HG03196 (cell line): ENCODE measurements at regions not wholly inside any gene's neighbourhood (a gene's known extent, or its start where the extent isn't known, plus 50 kb on each side); places are given as distances from the start of the nearest gene placed in this dataset.
"Not testable (repeated sequence)": the region's sequence is repeated elsewhere in the genome, so short reads cannot be mapped to it uniquely, and the experiment has no call there.

ENCODE experiments used
- ATAC-seq: cut with Tn5 transposase; IDR thresholded peaks from one replicate; pipeline ENCODE4 v1.9.1; 2021; ENCODE audit not compliant: unreplicated experiment

DNA sequence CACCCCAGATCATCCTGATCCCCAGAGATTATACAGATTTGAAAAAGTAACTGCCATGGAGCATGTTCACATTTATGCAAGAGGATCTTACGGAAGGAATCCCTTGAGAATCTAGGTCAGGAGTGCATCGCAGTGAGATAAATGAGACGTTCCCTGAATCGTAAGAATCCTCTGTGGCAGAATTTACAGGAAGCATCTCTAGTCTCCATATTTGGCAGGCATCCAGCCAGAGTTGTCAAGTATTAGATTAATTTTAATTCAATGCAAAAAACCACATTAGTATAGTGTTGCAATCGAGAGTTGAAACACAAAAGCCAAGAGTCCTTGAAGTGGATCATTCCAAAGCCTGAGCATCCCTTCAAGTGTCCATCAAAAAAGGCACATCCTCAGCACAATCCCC lies 100.8 kb downstream of the RRAGC start:
- ATAC-seq = no peak

DNA sequence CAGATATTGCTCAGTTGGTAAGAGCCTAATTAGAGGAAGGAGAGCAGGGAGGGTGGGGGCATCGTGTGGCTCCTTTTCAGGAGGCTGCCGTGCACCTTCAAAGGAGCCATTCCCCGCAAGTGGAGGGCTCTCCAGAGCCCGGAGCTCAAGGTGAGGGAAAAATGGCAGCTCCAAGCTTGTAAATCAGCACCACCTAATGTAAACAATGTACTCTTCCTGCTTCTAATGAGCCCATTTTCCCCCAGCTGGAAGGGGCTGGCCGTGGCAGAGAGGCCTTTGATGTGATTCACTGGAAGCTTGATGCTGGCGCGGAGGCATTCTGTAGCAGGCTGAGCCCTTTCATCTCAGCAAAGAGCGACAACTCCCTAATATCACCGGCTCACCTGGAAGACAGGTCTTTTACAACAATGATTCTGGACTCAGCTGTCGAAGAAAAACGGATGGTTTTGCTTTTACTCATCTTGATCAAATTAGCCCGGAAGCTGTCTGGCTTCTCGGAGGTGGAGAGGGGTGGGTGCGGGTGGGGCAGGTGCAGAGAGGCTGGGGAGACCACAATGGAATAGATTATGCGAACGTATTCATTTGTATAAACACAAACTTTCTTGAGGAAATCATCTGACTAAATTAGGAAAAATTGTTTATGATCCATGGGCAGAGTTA lies 112.5 kb downstream of the RRAGC start:
- ATAC-seq = no peak

DNA sequence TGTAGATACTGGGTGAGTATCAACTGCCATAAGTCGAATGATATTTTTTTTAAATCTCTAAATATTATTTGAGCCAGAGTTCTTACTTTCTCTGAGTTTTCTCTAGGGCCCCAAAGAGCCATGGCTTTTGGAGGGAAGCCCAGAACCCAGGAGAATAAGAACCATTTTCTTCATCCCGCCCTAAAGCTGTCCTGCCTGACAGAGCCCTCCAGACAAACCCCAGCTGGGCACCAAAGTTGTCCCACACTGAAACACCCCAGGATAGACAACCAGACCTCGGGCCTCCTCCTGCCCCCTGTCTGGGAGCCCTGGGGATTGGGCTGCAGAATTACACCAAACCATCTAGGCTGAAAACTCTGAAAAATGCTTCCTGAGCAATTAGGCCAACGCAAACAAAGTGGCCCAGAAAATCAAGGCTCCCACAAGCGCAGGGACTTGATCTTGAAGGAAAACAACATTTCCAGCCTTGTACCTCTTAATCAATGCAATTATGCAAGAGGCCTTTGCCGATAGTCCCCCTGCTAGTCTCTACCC lies 113.1 kb downstream of the RRAGC start:
- ATAC-seq = no peak

DNA sequence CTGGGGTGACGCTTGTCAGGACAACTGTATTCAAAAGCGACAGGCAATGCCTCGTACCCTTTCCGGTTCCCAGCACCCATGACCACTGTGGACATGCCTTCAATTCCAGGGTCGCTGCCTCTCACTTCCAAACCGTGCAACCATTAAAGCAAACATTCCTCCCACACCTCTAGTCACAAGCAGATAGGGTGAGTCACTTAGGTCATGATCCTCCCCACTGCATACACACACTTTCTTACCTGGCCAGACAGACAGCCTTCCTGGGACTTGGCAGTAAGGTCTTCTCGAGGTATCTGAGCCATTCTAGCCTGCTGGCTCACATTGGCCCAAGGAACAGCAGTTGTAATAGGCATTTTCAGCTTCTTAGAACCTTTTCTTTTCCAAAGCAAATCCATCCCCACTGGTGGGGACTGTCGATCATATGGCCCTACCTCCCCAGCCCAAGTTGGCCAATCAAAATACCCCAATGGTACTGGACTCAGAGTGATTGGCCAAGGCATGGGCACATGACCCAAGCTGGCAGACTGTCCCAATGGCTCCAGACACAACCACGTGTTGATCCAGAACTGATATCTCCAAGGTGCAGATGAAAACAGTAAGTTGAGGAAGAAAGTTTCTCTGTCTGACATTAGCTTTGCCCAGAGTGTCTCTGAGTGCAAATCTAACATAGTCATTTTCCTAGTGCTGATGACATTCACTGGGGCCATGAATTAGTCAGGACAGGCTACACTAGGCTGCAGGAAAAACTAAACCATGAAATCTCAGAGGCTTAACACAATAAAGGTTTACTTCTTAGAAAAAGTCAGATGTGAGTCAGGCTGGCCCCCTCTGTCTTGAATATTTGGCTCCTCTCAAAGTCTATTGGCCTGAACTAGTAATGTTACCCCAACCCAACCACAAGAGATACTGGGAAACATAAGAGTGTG lies 113.8 kb downstream of the RRAGC start:
- ATAC-seq = no peak

DNA sequence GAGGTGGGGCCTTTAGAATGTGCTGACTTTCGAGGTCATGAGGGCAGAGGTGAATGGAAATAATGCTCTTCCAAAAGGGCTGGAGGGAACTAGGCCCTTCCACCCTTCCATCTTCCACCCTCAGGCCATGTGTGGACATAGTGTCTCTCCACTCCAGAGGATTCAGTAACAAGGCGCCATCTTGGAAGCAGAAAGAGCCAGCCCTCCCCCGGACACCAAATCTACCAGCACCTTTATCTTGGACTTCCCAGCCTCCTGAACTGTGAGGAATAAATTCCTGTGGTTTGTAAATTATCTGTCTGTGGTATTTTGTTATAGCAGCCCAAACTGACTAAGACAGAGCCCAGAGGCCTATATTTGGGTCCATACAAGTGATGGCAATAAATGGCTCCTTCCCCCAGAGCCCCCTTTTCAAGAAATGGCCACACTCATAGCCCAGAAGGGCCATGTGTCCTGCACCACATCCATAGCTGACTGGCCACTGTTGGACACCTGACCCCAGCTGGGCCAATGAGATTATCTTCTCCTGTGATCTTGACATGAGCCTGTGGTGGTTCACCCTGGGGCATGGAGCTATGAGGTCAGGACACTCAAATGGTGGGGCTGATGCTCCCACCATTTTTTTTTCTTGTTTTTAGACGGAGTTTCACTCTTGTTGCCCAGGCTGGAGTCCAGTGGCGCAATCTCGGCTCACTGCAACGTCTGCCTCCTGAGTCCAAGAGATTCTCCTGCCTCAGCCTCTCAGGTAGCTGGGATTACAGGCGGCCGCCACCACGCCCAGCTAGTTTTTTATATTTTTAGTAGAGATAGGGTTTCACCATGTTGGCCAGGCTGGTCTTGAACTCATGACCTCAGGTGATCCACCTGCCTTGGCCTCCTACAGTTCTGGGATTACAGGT lies 114.9 kb downstream of the RRAGC start:
- ATAC-seq = no peak

DNA sequence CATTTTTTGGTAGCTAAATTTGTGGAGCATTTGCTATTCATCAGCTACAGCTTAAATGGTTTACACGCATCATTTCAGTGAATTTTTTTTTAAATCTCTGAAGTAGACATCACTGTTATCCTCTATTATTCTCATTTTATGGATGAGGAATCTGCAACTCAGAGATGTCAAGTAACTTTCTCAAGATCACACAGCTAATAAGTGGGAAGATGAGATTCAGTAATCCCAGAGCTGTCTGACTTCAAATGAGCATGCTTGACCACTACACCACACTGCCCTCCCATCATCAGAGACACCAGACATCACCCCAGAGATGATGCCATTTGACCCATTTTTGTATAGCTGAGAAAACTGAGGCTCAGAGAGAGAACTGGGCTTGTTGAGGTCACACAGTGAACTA lies 116.4 kb downstream of the RRAGC start:
- no peak for ATAC-seq

DNA sequence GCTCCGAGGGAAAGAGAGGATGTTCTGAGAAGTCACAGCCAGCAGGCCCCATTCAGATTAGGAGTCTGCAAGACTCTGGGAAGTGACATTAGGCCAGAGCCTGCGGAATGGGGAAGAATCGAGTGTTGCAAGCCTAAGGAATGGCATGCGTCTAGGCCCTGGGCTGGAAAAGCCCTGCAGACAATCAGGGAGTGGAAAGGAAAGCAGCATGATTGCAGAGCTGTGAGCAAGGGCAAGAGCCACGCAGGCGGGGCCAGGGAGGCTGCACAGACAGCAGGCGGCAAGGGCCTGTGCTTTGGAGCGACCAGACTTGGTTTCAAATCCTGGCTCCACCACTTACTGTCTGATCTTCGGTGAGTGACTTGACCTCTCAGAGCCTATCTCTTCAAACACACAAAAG lies 118.2 kb downstream of the RRAGC start:
- ATAC-seq = no peak

DNA sequence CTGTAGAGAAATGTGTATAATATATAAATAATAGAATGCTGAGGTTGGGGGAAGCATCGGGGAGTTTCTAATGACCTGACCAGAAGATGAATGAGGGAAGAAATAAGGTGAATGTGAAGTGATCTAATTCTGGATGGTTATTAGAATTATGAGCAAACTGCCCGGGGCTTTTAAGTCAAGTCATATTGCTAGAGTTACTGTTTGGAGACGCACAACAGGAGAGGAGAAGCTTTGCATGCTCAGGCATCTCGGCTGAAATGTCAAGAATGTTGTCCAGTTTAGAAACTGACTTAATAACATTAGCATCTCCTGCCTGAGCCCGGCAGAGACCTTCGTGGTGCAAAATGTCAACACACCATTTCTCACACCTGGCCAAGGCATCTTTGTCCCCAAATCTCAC lies 119.1 kb downstream of the RRAGC start:
- ATAC-seq = no peak

DNA sequence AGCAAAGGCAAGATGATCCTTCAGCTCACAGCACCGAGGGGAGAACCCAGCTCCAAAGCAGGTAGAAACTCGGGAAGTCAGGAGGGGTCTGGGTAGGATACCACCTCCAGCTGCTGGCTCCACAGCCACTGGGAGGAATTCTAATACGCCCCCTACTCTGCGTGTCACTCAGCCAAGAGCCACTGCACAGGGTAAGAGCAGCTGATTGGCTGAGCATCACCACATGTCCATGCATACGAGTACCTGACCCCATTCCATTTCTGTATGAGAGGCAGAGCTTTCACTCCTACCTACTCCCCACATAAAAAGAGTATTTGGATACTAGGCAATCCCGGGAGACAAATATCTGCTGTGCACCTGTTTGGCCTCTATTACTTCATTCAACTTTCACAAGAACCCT lies 121.4 kb downstream of the RRAGC start:
- ATAC-seq = no peak

DNA sequence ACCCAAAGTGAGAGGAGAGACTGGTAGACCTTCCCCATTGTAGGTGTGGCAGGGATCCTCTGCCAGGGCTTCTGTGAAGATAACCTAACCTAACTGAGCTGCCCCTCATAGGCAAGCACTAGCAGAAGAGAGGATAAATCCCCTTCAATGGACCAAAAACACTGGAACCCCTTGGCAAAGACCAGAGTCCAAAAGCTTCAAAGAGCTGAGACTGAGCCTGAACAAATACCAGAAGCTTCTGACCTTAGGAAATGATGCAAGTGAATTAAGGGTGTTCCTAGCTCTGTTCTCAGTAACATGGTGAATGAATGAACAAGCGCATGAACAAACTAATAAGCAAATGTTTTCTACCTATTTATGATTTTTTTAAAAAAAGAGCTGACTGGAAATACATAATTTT lies 123.2 kb downstream of the RRAGC start:
- ATAC-seq = no peak

DNA sequence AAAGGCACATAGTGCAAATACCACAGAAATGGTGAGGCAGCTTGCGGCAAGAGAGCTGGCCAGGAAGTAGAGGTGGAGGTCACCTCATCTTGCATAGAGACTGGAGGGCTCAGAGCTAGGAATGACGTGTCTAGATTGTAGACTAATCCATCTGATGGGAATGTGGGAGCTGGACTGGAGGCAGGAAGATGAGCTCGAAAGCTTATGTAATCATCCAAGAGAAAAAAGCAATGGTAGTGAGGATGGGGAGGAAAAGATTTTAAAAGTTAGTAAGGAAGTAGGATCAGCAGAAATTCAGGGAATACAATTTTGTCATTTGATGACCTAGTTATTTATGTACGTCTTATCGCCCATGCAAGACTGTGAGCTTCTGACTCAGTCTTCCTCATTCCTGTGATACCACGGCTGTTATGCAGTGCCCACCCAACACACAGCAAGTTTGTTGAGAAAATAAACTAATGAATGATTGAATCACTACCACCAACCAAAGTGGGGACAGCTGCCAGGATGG lies 123.9 kb downstream of the RRAGC start:
- no peak for ATAC-seq

DNA sequence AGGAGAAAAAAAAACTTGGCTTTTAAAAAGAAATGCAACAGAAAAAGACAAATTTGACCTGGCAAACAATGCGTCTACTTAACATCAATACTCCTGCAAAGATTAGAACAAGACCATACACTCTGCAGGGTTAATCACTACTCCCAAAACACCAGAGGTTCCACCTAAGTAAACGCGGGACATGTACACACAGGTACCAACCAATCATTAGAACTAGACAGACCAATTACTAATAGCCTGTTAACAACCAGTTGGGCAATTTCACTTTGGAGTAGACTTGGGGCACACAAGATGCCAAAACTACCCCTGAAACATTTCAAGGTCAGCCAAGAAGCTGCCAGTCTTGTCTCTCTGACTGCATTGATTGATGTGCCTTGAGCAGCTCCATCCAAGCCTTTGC lies 125.8 kb downstream of the RRAGC start:
- ATAC-seq = no peak

DNA sequence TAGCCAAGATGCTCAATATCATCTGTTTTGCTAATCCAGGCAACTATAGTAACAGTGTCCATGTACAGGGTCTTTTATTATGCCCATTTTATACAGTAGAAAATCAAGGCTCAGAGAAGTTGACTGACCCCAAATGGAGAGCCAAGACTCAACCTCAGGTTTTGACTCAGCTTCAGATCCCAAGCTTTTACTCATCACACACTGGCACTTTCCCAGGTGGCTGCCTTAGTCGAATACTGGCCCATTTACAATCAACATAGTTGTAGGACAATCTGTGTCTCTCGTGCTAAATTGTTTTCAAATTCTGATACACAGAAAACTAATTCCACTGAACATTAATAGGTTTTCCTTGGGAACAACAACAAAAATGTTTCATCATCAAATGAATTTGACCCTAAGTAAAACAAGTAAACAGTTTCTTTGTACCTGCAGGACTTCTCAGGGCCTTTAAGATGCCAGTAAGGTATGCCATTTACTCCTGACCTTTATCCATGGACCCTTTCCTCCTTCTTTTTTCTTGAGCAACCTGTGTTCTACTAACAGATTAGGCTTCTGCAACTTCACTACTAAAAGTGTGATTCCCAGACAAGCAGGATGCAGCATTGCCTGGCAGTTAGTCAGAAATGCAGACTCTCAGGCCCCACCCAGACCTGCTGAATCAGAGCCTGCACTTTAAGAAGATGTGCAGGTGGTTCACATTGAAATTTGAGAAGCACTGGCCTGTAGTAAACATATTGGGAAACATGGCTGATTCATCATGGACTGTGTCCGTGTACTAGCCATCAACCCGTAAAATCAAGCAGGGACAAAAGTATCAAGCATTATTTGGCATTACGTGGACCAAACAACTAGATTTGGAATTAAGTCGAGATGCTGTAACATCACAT lies 128.8 kb downstream of the RRAGC start:
- no peak for ATAC-seq

DNA sequence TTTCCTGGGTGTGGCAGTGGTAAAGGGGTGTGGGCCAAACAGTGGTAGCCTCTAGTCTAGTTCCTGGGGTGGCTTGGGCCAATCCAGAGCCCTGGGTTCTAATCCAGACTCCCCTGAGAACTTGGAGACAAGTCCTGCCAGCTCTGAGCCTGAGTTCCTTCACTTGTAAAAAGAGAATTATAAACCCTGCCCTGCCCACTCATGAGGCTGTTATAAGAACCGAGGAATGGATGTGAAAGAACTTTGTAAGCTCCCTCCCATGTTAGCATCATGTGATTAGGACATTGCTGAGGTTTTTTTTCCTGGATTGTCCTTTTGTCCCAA lies 131.0 kb downstream of the RRAGC start:
- no peak for ATAC-seq

DNA sequence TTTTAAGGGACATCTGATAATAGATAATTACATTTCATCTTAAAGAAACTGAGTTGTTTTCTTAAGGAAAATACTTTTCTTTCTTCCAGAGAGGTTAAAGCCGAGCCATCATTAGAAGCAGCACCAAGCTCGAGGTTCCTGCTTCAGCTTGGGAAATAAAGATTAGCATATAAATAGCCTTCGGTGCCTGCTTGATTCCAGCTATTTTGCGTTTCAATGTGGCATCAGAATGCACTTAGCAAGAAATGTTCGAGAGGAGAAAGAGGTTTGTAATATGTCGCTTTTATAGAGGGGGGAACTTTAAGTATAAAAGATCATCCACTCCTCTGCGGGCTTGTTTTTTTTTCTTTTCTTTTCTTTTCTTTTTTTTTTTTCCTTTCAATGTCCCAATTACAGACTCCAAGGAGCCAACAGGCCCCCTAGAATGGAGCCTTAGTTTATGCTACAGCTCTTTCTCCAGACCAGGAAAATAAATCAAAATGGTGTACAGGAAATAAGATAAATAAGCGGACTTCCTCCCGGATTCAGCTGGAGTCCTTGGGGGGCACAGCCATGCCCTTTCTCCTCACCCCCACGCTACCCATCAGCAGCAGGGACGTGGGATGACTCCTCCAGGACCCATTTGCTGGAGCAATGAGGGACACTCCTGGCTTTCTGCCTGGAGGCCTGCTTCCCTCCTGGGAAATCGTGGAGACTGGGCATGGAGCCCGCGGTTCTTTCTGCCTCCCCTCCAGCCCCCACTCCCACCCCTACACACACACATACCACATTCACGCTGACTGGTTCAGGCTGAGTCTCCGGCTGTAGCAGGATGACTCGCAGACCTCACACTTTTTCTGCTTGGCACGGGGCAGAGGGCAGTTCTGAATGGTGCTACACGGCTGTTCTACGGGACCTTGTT lies 131.6 kb downstream of the RRAGC start:
- no peak for ATAC-seq

DNA sequence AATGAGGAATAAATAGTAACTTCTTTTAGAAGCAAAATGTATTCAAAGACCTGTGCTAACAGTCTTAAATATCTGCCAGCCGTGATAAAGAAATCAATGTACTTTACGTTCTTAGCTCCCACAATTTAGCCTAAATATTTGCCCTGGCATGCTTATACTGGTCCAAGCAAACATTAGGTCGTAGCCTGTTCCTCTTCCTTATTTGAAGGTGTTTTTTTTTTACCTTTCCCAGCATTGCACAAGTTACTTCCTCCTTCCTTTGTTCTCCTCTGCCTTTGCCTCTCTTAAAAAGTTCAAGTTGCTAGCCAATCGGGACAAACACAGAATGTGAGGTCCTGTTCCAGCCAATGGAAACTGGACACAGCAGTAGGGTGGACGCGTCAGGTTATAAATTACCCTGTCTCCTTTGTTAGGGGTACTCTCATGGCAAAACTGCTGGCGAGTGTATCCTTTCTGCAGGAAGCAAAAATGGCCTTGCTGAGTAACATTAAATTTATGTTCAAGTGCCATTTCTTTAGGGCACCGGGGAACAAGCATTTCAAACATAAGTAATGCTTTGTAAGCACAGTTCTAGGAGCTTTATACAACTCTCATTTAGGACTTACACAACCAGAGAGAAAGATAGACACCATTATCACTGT lies 134.1 kb downstream of the RRAGC start:
- ATAC-seq = not testable (repeated sequence)

DNA sequence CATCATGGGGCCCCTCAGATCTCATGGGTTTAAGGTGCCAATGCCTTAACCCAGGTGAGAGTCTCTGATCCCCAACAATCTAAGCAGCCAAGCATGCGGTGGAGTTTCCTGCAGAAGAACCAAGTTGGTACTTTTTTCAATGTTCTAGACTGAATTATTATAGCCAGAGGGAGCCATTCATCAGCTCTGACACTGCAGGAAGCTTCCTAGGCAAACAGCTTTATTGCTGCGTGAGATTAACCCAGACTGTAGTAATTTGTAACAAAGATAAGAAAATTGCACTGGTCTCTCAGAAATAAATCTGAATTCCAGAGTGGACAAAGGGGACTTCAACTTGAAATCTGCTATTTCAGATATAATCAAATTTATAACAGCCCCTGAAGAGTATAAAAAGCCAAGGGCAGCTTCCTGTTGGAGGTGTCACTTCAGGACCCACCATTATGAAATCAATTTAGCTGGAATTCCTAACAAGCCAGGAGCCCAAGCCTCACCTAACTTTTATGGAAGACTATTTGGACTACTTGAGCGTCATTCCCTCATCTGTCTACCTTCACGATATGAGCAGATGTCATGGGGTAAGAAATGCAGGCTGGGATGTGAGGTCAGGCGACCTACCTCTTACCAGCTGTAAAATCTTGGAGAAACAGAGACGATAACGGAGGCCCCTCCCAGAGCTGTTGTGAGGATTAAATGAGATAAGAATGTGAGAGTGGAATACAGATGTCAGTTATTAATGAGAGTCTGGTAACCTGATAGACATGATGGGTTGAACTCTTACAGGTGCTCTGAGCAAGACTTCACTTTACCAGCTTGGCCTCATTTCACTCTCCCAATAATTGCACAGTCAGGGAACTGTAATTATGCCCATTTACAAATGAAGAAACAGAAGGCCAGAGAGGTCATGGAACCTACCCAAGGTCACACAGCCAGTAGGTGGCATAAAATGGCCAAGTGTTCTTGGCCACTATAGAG lies 135.1 kb downstream of the RRAGC start:
- no peak for ATAC-seq

DNA sequence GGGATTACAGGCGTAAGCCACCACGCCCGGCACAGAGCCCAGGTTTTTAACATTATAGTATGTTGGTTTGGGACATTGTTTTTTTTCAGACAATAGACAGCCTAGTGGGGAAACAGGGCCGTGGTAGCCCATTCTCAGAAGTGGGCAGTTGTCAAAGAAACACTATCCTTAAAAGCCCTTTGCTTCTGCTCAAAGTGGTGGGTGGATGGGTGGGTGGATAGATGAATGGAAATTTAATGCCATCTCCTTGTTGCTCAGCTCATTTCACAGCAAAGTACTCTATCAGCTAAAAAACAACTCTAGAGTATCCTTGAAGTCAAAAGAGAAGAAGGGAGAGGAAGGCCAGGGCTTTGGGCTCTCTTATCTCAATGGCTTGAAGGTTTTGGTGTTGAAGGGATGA lies 137.8 kb downstream of the RRAGC start:
- no peak for ATAC-seq
